Vagina (tissue), 2 donors: ENCODE measurements at regions not wholly inside any gene's neighbourhood (a gene's known extent, or its start where the extent isn't known, plus 50 kb on each side); places are given as distances from the start of the nearest gene placed in this dataset.

Experiments
- CTCF ChIP-seq, 3 experiments: fragments of 450-650 bp in 2 of 3; fragments of 200-600 bp in 1 of 3; sonication (generic) in 1 of 3; IDR thresholded peaks; one replicate each; pipeline ENCODE4 v1.5.1; 2017 to 2019; ENCODE audit warnings: antibody characterized with exemption in 3 of 3, mild to moderate bottlenecking in 2 of 3, moderate library complexity in 2 of 3
- POLR2A ChIP-seq, 2 donors: fragments of 450-650 bp; IDR thresholded peaks; one replicate each; pipeline ENCODE4 v1.6.1; 2017; ENCODE audit warnings: antibody characterized with exemption in 2 of 2, mild to moderate bottlenecking in 2 of 2, moderate library complexity in 2 of 2
- POLR2AphosphoS5 ChIP-seq, 2 donors: sonication (generic); formaldehyde crosslinking; IDR thresholded peaks; one replicate each; pipeline ENCODE4 v1.9.0; 2017; ENCODE audit warnings: antibody characterized with exemption in 2 of 2, mild to moderate bottlenecking in 2 of 2, low read depth in 1 of 2; ENCODE audit not compliant: insufficient read depth in 1 of 2

- TF ChIP-seq CTCF (IDR thresholded peaks at IDR 0.05) (no peak), POLR2A (IDR thresholded peaks at IDR 0.05) (no peak), POLR2AphosphoS5 (IDR thresholded peaks at IDR 0.05; ENCODE audit: insufficient read depth in 1 of 2, low read depth in 1 of 2) (no peak)
Observed at GRCh38 chr6:241336-241865, 50.9 kb upstream of the DUSP22 start.
